IMR-90 (cell line): ENCODE measurements at regions not wholly inside any gene's neighbourhood (a gene's known extent, or its start where the extent isn't known, plus 50 kb on each side); places are given as distances from the start of the nearest gene placed in this dataset.

Experiments
- BHLHE40 ChIP-seq: fragments of 150-350 bp; IDR thresholded peaks from 2 replicates; pipeline ENCODE4 v1.6.1; 2016; ENCODE audit warnings: mild to moderate bottlenecking, low read depth, low read length
- CHD1 ChIP-seq: IDR thresholded peaks from 2 replicates; pipeline ENCODE4 v1.6.1; 2012; ENCODE audit warnings: low read depth, low read length, improper control_type of control experiment
- CTCF ChIP-seq: conservative IDR thresholded peaks from 2 replicates; pipeline ENCODE4 v1.5.1; 2012; ENCODE audit warnings: mild to moderate bottlenecking, low read depth, low read length, improper control_type of control experiment
- MXI1 ChIP-seq: IDR thresholded peaks from 2 replicates; pipeline ENCODE4 v1.6.1; 2012; ENCODE audit warnings: low read depth, mild to moderate bottlenecking, low read length, moderate library complexity, borderline replicate concordance
- POLR2A ChIP-seq: IDR thresholded peaks from 2 replicates; pipeline ENCODE4 v1.6.1; 2012; ENCODE audit warnings: mild to moderate bottlenecking, low read depth, low read length
- RAD21 ChIP-seq: IDR thresholded peaks from 2 replicates; pipeline ENCODE4 v1.6.1; 2012; ENCODE audit warnings: low read length, improper control_type of control experiment
- USF2 ChIP-seq: fragments of 150-350 bp; IDR thresholded peaks from 2 replicates; pipeline ENCODE4 v1.6.1; 2017; ENCODE audit warnings: mild to moderate bottlenecking, antibody characterized with exemption, low read length, low read depth
- TF ChIP-seq, protein P1 (sequence below): fragments of 150-350 bp; IDR thresholded peaks from 2 replicates; pipeline ENCODE4 v1.6.1; 2016; ENCODE audit warnings: low read depth, mild to moderate bottlenecking, low read length, moderate library complexity, borderline replicate concordance

- TF ChIP-seq POLR2A (no peak), CTCF (no peak), USF2 (no peak), RAD21 (no peak), BHLHE40 (no peak), MXI1 (no peak), CHD1 (no peak)
- TF ChIP-seq, protein P1, sequence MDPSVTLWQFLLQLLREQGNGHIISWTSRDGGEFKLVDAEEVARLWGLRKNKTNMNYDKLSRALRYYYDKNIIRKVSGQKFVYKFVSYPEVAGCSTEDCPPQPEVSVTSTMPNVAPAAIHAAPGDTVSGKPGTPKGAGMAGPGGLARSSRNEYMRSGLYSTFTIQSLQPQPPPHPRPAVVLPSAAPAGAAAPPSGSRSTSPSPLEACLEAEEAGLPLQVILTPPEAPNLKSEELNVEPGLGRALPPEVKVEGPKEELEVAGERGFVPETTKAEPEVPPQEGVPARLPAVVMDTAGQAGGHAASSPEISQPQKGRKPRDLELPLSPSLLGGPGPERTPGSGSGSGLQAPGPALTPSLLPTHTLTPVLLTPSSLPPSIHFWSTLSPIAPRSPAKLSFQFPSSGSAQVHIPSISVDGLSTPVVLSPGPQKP = no peak
These were observed 57.1 kb upstream of the SLCO1B1 start for GRCh38 chr12:21073822-21074460.
